HepG2 (cell line): ENCODE measurements at regions not wholly inside any gene's neighbourhood (a gene's known extent, or its start where the extent isn't known, plus 50 kb on each side); places are given as distances from the start of the nearest gene placed in this dataset.

Source experiments
- ARHGAP35 ChIP-seq: sonication (generic); formaldehyde crosslinking; IDR thresholded peaks from 2 replicates; pipeline ENCODE4 v1.9.0; 2022; ENCODE audit warnings: mild to moderate bottlenecking, inconsistent platforms, moderate library complexity, missing genetic modification reagents, borderline replicate concordance
- CC2D1A ChIP-seq: sonication (generic); formaldehyde crosslinking; IDR thresholded peaks from 2 replicates; pipeline ENCODE4 v1.8.1; 2023; ENCODE audit warnings: mild to moderate bottlenecking, missing genetic modification reagents
- FOXC1 ChIP-seq: sonication (generic); formaldehyde crosslinking; IDR thresholded peaks from 2 replicates; pipeline ENCODE4 v1.8.0; 2022; ENCODE audit warnings: mild to moderate bottlenecking, missing genetic modification reagents, borderline replicate concordance
- KAT2B ChIP-seq: fragments of 150-350 bp; IDR thresholded peaks from 2 replicates; pipeline ENCODE4 v1.6.1; 2014; ENCODE audit warnings: low read depth, low read length, borderline replicate concordance
- ZC3H4 ChIP-seq: sonication (generic); formaldehyde crosslinking; IDR thresholded peaks from 2 replicates; pipeline ENCODE4 v1.4.0; 2020; ENCODE audit warnings: missing genetic modification reagents, borderline replicate concordance
- ZNF292 ChIP-seq: sonication (generic); formaldehyde crosslinking; IDR thresholded peaks from 2 replicates; pipeline ENCODE4 v1.8.1; 2022; ENCODE audit warnings: mild to moderate bottlenecking, low read depth, missing genetic modification reagents, borderline replicate concordance
- ZNF430 ChIP-seq: sonication (generic); formaldehyde crosslinking; IDR thresholded peaks from 2 replicates; pipeline ENCODE4 v1.9.0; 2021; ENCODE audit warnings: mild to moderate bottlenecking, missing genetic modification reagents
- ZNF431 ChIP-seq: sonication (generic); formaldehyde crosslinking; IDR thresholded peaks from 2 replicates; pipeline ENCODE4 v1.9.0; 2022; ENCODE audit warnings: missing genetic modification reagents, low read depth, mild to moderate bottlenecking, borderline replicate concordance
- ZNF556 ChIP-seq: sonication (generic); formaldehyde crosslinking; IDR thresholded peaks from 2 replicates; pipeline ENCODE4 v1.4.0; 2020; ENCODE audit warnings: mild to moderate bottlenecking, missing genetic modification reagents, borderline replicate concordance
- ZNF878 ChIP-seq: sonication (generic); formaldehyde crosslinking; IDR thresholded peaks from 2 replicates; pipeline ENCODE4 v1.8.1; 2023; ENCODE audit warnings: mild to moderate bottlenecking, missing genetic modification reagents, moderate library complexity
- TF ChIP-seq, protein P1 (sequence below): sonication (generic); formaldehyde crosslinking; IDR thresholded peaks from 2 replicates; pipeline ENCODE4 v1.8.1; 2023; ENCODE audit warnings: mild to moderate bottlenecking, missing genetic modification reagents
- TF ChIP-seq, protein P2 (sequence below): sonication (generic); formaldehyde crosslinking; IDR thresholded peaks from 2 replicates; pipeline ENCODE4 v1.8.0; 2022; ENCODE audit warnings: mild to moderate bottlenecking, missing genetic modification reagents, moderate library complexity
- TF ChIP-seq, protein P3 (sequence below): sonication (generic); formaldehyde crosslinking; IDR thresholded peaks from 2 replicates; pipeline ENCODE4 v1.4.0; 2020; ENCODE audit warnings: missing genetic modification reagents
- TF ChIP-seq, protein P4 (sequence below): sonication (generic); formaldehyde crosslinking; conservative IDR thresholded peaks from 2 replicates; pipeline ENCODE4 v1.8.0; 2022; ENCODE audit warnings: missing genetic modification reagents
- TF ChIP-seq, protein P5 (sequence below): sonication (generic); formaldehyde crosslinking; IDR thresholded peaks from 2 replicates; pipeline ENCODE4 v1.4.0; 2020; ENCODE audit warnings: mild to moderate bottlenecking, low read depth, missing genetic modification reagents
- TF ChIP-seq, protein P6 (sequence below): sonication (generic); formaldehyde crosslinking; IDR thresholded peaks from 2 replicates; pipeline ENCODE4 v1.4.0; 2020; ENCODE audit warnings: missing genetic modification reagents

DNA sequence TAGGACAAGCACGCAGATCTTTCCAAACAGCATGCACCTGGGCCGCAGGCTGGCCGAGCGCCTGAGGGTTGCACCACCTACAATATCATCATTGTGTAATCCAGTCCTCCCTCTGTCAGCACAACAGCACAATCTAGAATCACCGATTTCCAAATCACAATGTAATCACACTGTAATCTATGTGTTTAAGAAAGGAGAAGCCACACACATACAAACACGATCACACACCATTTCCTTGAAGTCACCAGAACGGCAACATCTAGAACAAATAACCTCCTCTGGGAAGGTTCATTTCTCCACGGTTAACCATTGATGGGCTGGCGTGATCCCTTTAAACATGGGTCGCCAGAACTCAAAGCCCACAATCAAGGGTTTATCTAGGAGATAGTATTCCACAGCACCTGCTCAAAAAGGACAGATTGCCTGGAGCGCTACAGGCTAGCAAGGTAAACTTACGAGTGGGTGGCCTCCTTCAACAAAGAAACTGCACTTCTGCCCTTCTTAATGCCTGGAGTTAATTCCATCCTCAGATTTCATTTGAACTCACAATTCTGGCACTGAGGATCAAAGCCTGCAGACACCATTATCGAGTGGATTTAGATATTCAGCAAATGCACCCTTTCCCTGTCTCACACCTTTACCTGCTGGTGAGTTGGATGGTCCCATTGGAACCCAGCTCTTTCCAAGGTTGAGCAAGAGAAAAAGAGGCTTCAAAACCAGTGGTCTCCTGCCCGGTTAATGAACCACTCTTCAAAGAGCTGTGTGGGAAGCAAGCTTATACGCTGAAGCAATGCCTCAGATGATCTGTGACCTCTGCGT, 83.8 kb upstream of the FOXQ1 start (continued):
- TF ChIP-seq, protein P1, sequence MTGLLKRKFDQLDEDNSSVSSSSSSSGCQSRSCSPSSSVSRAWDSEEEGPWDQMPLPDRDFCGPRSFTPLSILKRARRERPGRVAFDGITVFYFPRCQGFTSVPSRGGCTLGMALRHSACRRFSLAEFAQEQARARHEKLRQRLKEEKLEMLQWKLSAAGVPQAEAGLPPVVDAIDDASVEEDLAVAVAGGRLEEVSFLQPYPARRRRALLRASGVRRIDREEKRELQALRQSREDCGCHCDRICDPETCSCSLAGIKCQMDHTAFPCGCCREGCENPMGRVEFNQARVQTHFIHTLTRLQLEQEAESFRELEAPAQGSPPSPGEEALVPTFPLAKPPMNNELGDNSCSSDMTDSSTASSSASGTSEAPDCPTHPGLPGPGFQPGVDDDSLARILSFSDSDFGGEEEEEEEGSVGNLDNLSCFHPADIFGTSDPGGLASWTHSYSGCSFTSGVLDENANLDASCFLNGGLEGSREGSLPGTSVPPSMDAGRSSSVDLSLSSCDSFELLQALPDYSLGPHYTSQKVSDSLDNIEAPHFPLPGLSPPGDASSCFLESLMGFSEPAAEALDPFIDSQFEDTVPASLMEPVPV (CRISPR knock-in tag): no peak; the same call in 1 of the 2 replicates
- TF ChIP-seq, protein P2, sequence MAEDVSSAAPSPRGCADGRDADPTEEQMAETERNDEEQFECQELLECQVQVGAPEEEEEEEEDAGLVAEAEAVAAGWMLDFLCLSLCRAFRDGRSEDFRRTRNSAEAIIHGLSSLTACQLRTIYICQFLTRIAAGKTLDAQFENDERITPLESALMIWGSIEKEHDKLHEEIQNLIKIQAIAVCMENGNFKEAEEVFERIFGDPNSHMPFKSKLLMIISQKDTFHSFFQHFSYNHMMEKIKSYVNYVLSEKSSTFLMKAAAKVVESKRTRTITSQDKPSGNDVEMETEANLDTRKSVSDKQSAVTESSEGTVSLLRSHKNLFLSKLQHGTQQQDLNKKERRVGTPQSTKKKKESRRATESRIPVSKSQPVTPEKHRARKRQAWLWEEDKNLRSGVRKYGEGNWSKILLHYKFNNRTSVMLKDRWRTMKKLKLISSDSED (CRISPR knock-in tag): no peak
- TF ChIP-seq ZC3H4 (CRISPR knock-in tag) (peak; percentile 27; the same call in 1 of the 2 replicates), ZNF430 (no peak; the same call in 1 of the 2 replicates), ZNF292 (CRISPR knock-in tag) (peak; percentile 38; the same call in 1 of the 2 replicates), CC2D1A (no peak), FOXC1 (peak; percentile 72), ZNF431 (CRISPR knock-in tag) (peak; percentile 69; the same call in 1 of the 2 replicates), ZNF556 (CRISPR knock-in tag) (0 out of 2 replicates have a peak, but pooled peaks have one; percentile 20), ZNF878 (CRISPR knock-in tag) (peak; percentile 68; the same call in 1 of the 2 replicates), KAT2B (no peak), ARHGAP35 (peak; percentile 29; the same call in 1 of the 2 replicates)
- TF ChIP-seq, protein P3, sequence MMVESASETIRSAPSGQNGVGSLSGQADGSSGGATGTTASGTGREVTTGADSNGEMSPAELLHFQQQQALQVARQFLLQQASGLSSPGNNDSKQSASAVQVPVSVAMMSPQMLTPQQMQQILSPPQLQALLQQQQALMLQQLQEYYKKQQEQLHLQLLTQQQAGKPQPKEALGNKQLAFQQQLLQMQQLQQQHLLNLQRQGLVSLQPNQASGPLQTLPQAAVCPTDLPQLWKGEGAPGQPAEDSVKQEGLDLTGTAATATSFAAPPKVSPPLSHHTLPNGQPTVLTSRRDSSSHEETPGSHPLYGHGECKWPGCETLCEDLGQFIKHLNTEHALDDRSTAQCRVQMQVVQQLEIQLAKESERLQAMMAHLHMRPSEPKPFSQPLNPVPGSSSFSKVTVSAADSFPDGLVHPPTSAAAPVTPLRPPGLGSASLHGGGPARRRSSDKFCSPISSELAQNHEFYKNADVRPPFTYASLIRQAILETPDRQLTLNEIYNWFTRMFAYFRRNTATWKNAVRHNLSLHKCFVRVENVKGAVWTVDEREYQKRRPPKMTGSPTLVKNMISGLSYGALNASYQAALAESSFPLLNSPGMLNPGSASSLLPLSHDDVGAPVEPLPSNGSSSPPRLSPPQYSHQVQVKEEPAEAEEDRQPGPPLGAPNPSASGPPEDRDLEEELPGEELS: peak; percentile 95
- TF ChIP-seq, protein P4, sequence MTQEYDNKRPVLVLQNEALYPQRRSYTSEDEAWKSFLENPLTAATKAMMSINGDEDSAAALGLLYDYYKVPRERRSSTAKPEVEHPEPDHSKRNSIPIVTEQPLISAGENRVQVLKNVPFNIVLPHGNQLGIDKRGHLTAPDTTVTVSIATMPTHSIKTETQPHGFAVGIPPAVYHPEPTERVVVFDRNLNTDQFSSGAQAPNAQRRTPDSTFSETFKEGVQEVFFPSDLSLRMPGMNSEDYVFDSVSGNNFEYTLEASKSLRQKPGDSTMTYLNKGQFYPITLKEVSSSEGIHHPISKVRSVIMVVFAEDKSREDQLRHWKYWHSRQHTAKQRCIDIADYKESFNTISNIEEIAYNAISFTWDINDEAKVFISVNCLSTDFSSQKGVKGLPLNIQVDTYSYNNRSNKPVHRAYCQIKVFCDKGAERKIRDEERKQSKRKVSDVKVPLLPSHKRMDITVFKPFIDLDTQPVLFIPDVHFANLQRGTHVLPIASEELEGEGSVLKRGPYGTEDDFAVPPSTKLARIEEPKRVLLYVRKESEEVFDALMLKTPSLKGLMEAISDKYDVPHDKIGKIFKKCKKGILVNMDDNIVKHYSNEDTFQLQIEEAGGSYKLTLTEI (CRISPR knock-in tag): no peak
- TF ChIP-seq, protein P5, sequence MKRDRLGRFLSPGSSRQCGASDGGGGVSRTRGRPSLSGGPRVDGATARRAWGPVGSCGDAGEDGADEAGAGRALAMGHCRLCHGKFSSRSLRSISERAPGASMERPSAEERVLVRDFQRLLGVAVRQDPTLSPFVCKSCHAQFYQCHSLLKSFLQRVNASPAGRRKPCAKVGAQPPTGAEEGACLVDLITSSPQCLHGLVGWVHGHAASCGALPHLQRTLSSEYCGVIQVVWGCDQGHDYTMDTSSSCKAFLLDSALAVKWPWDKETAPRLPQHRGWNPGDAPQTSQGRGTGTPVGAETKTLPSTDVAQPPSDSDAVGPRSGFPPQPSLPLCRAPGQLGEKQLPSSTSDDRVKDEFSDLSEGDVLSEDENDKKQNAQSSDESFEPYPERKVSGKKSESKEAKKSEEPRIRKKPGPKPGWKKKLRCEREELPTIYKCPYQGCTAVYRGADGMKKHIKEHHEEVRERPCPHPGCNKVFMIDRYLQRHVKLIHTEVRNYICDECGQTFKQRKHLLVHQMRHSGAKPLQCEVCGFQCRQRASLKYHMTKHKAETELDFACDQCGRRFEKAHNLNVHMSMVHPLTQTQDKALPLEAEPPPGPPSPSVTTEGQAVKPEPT: no peak; the same call in 1 of the 2 replicates
- TF ChIP-seq, protein P6, sequence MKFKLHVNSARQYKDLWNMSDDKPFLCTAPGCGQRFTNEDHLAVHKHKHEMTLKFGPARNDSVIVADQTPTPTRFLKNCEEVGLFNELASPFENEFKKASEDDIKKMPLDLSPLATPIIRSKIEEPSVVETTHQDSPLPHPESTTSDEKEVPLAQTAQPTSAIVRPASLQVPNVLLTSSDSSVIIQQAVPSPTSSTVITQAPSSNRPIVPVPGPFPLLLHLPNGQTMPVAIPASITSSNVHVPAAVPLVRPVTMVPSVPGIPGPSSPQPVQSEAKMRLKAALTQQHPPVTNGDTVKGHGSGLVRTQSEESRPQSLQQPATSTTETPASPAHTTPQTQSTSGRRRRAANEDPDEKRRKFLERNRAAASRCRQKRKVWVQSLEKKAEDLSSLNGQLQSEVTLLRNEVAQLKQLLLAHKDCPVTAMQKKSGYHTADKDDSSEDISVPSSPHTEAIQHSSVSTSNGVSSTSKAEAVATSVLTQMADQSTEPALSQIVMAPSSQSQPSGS (CRISPR knock-in tag): peak; percentile 90
